Glomerular visceral epithelial cell (primary cell): ENCODE measurements at regions not wholly inside any gene's neighbourhood (a gene's known extent, or its start where the extent isn't known, plus 50 kb on each side); places are given as distances from the start of the nearest gene placed in this dataset.

Experiments
- DNase-seq: peaks from one replicate; pipeline ENCODE4 v3.0.0-alpha.2; 2016; ENCODE audit errors: extremely low spot score

GRCh38 chr13:91074091-91074490, 273.4 kb upstream of the MIR17HG start:
- no peak for DNase-seq

GRCh38 chr13:91076830-91077229, 270.7 kb upstream of the MIR17HG start:
- DNase-seq: no peak

DNA sequence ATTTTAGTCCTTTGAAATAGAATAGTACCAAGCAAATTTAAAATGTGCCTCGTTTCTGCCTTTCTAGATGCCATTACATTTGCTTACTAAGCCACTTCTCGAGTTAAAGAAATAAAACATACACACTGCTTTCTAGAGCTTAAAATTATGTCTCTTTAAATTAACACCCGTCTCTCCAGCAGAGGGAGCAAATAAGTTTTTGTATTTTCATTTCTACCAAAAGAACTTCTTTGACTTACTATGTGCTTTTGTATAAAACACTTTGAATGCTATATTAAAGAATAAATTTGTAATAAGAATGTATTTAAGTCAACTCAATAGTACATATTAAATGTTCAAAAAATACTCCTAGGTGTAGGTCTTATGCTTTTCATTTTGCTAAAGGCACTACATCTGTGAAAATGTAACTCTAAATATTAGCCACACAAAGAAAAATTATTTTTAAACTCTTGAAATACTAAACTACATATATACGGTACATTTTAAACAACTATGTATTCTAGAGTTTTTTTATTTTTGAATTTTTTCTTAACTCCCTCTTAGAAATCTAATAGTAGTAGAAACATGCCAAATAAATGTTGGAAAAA, 269.3 kb upstream of the MIR17HG start:
- DNase-seq: peak; percentile 28

DNA sequence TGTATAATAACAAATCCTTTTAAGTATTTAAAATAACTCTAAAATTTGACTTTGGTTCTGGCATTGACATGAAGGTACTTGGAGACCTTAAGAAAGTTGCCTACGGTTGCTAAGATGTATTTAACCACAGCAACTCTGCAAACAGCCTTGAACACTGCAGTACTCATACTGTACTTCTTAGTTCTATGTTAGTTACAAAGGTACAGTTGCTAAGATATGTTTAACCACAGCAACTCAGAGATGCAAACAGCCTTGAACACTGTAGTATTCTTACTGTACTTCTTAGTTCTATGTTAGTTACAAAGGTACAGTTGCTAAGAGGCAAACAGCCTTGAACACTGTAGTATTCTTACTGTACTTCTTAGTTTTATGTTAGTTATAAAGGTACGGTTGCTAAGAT, 268.3 kb upstream of the MIR17HG start:
- no peak for DNase-seq

- DNase-seq: no peak
Observed at GRCh38 chr13:91085127-91085526, 262.4 kb upstream of the MIR17HG start.

DNA sequence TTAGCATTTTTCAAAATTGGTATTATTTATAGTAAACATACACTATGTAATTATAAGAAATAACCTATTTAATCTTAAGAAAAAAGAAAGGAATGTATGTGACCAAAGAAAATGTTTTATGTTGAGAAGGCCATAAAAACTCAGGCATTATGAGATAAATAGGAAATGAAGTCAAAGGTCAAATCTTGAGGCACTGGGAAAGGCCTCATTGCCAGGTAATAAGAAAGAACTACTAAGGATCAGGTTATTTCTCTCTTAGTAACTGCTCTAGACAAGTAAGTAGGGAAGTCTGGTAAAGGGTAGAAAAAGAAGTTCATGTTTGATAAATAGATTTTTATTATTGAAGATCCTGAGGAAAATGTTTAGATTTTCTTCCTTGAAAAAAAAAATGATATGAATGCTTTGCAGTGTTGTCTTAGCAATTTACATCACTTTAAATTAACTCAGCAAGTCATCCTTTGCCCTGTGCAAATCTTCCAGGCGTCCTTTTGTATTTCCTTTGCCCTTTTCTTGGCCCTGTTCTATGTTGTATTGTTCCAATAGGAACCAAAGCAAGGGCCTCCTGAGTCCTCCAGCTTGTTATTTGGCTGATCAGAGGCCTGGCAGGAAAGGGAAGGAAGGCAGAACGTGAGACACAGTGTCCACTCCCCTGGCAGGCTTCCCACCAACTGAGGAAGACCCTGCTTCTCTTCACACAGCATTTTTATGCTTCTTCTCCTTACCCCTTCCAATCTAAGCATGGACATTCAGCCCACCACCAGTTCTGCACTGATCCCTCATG, 260.4 kb upstream of the MIR17HG start:
- no peak for DNase-seq

GRCh38 chr13:91097269-91097668, 250.2 kb upstream of the MIR17HG start:
- no peak for DNase-seq

DNA sequence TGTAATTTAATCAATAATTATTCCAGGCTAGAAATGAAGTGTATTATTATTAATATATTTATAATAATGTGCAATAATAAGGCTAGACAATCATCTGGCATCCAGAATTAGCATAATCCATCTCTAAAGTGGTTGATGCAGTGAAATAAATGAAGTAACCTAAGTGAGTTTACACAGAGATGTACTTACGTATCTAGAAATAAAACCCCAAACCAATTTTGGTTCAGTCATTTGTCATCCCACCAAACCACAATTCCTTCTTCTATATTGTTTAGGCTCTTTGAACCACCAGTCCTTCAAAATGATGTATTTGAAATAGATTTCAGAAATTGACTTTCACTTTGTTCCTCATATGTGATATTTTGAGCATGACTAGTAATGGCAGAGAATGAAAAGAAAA, 247.6 kb upstream of the MIR17HG start:
- no peak for DNase-seq

- DNase-seq: no peak
Observed at GRCh38 chr13:91100944-91101343, 246.5 kb upstream of the MIR17HG start.

GRCh38 chr13:91101381-91101780, 246.1 kb upstream of the MIR17HG start:
- DNase-seq: no peak

DNA sequence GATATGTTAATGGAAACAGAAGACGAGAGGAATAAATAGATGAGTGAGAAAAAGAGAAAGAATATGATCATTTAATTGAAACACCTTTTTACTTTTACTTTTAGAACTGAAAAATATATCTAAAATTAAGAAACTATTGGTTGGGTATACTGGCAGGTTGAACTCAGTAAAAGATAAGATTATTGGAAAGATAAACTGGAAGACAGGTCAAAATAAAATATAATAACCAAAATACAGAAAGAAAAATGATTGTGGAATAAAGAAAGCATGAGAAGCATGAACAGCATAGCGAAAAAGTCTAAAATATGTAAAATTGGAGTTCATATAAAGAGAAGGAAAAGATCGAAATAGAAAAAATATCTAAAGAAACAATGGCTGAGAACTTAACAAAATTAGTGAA, 242.2 kb upstream of the MIR17HG start:
- no peak for DNase-seq

- no peak for DNase-seq
Observed at GRCh38 chr13:91106565-91106964, 240.9 kb upstream of the MIR17HG start.

DNA sequence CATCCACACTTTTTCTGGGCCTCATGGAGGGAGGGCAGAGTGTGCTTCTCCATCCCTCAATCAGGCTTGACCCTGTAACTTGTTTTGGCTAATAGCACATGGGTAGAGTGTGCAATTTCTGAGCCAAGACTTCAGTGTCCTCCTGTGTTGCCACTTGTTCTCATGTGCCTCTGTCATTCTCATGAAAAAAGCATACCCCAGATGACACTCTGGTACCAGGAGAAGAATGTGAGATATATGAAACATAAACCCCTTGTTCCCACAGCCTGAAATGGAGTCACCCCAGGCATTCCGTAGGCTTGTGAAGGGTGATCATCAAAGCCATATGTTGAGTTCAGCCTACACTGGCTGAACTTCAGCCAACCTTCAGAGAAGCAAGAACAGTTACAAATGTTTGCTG, 239.2 kb upstream of the MIR17HG start:
- no peak for DNase-seq

DNA sequence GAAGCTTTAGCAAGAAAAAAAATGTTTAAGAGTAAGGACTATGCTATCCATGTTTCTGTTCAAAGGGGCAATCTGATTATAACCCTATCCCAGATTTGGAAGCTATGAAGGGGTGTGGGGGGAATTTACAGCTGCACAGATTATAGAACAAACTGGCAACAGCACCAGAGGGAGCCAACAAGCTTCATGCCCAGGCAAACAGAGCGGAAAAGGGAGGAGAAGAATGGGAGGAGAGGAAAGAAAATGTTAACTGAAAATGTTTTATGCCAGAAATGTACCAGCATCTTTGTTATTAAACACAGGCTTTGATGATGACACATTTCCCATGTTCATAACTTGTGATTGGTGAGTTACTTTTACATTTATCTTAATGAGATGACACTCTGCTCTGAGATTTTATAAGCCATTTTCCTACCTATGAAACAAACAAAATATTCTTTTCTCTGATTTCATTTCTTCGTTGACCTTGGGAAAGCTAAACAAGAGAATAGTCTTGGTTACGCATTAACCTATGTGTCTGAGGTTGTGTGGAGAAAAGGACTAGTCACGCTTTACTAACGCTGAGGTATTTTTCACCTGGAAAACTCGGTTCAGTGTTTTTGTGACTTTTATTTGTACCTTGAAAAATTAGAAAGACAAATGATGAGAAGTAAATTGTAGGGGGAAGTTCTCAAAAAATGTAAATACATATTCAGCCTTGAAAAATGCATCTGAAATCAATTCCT, 235.8 kb upstream of the MIR17HG start:
- peak; percentile 28 for DNase-seq

- no peak for DNase-seq
Observed at GRCh38 chr13:91112201-91112923, 235.1 kb upstream of the MIR17HG start.

- DNase-seq: no peak
Observed at GRCh38 chr13:91112924-91113277, 234.6 kb upstream of the MIR17HG start.

DNA sequence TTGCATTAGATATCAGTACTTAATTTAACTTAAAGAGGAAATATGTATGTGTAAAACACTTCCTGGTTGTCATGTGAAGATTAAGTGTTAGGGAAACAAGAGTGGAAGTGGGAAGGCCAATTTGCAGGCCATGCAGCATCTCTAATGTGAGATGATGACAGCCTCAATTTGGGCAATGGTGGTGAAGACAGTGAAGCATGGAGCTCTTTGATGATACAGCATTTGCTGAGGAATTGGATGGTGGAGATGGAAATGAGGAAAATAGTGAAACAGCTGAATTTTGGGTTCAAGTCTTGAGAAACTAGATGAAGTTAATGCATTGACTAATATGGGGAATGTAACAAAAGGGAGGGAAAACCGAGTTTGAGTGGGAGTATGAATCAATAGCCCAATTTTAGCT, 231.7 kb upstream of the MIR17HG start:
- DNase-seq: no peak

DNA sequence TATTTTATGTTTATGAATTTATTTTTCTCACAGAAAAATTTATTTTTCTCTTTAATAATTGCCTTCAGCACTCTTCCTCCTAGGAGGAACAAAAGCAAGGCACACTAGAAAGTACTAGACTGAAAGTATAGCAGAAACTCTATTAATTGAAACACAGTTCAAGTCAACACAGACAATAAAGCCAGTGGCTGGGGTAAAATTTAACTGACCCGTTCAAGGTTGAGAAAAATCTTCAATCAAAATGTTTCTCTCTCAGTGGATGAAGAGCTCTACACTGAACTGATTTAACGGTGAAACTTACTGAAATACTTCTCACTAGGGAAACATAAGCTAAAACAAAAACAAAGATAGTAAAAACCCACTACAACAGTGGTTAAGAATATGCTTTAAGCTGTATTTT, 230.1 kb upstream of the MIR17HG start:
- DNase-seq: no peak

DNA sequence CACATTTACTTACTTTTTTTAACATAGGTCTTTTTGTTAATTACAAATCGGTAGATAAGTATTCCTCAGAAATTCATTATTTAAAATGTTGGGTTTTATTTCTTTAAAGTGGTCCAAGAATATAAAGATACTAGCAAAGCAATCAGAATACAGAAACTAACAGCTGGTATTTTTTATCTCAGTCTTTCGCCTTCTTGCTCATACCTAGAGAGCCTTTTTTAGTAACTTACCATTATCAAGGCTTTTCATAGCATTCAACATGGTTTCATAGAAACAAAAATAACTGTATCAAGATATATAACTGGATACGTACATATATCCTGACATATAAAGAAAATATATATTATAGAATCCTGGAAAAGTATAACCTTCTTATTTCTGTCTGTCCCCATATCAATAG, 227.8 kb upstream of the MIR17HG start:
- no peak for DNase-seq

GRCh38 chr13:91122766-91123165, 224.7 kb upstream of the MIR17HG start:
- no peak for DNase-seq

DNA sequence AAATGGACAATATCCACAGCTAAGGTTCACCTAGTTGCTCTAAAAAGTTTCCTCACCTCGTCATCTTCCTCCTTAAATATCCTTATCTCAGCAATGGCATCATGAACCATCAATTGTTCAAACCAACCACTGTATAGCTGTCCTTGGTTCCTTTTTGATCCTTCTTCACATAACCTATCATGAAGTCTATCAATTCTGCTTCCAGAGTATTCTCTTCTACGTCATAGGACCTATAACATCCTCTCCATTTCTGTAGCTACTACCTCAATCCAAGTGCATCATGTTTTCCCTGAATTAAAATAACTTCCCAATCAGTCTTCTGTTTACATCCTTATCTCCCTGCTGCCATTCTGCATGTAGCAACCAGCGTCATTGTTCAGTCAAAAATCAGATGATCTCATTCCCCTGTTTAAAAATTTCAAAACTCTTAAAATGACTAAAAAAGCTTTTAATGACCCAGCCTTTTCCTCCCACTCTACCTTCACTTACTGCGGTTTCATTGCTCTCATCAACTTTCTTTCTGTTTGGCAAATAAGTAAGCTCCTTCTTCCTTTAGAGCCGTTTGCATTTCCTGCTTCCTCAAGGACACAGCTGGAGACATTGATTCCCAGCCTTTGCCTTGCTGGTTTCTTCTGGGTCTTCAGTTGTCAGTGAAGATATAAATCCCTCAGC, 223.9 kb upstream of the MIR17HG start:
- no peak for DNase-seq

GRCh38 chr13:91126806-91127205, 220.7 kb upstream of the MIR17HG start:
- DNase-seq: no peak
